ENCODE measurements at regions not wholly inside any gene's neighbourhood (a gene's known extent, or its start where the extent isn't known, plus 50 kb on each side); places are given as distances from the start of the nearest gene placed in this dataset.
"Not testable (repeated sequence)": the region's sequence is repeated elsewhere in the genome, so short reads cannot be mapped to it uniquely, and the experiment has no call there.

DNA sequence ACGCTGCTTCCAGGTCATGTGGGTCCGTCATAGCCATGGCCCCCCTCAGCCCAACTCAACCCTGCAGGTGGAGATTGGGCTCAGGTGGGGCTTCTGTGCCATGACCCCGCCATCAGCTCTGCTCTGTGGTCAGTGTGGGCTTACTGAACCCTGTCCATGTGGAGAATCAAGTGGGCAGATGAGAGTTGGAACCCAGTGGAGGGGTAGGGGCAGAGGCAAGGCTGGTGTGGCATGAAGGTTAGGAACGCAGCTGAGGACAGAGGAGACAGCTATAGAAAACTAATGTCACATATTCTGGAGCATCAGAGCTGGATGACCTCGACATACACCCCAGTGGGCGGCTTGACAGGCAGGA is 355.9 kb downstream of the PTPRU start:
- peak; percentile 33 for DNase-seq
- 90 to 91% methylated on average over 3 to 6 of the region's 6 CpGs for WGBS, 2 experiments (ENCODE audit: insufficient coverage in 1 of 2, insufficient read length in 1 of 2)
- H3K9me3 Mint-ChIP-seq: no peaks in the 10 kb centered on the region
- Histone ChIP-seq H3K9me3 (ENCODE audit: control insufficient read depth, low read length) (no peaks in the 10 kb centered on the region), H3K9ac (ENCODE audit: extremely low read depth, low read length, poor library complexity, severe bottlenecking) (no peak overlapping the region), H3K27me3 (ENCODE audit: control insufficient read depth, insufficient read depth, low read length, poor library complexity, severe bottlenecking) (no peaks in the 10 kb centered on the region), H3K4me1 (ENCODE audit: control insufficient read depth, insufficient read depth, low read length) (no peaks in the 10 kb centered on the region), H3K27ac (ENCODE audit: low read depth, low read length) (no peak overlapping the region), H3K4me3 (ENCODE audit: low read length) (no peak overlapping the region), H3K36me3 (ENCODE audit: control insufficient read depth, insufficient read depth, low read length) (no peaks in the 10 kb centered on the region)
- H3K27ac Mint-ChIP-seq: no peak overlapping the region
- no peak overlapping the region for H3K4me3 Mint-ChIP-seq
- H3K4me1 Mint-ChIP-seq: no peaks in the 10 kb centered on the region
- H3K36me3 Mint-ChIP-seq (ENCODE audit: low read depth): no peaks in the 10 kb centered on the region
- peaks cover 5% of the 10 kb centered on the region for H3K27me3 Mint-ChIP-seq (ENCODE audit: insufficient read depth)
- TF ChIP-seq CTCF (conservative IDR thresholded peaks at IDR 0.05): no peak

GRCh38 chr1:29591601-29592260 is 355.4 kb downstream of the PTPRU start:
- Histone ChIP-seq H3K27ac (ENCODE audit: low read depth, low read length) (no peak overlapping the region), H3K4me1 (ENCODE audit: control insufficient read depth, insufficient read depth, low read length) (no peaks in the 10 kb centered on the region), H3K9ac (ENCODE audit: extremely low read depth, low read length, poor library complexity, severe bottlenecking) (no peak overlapping the region), H3K4me3 (ENCODE audit: low read length) (no peak overlapping the region), H3K9me3 (ENCODE audit: control insufficient read depth, low read length) (no peaks in the 10 kb centered on the region), H3K27me3 (ENCODE audit: control insufficient read depth, insufficient read depth, low read length, poor library complexity, severe bottlenecking) (no peaks in the 10 kb centered on the region), H3K36me3 (ENCODE audit: control insufficient read depth, insufficient read depth, low read length) (no peaks in the 10 kb centered on the region)
- Mint-ChIP-seq H3K27me3 (ENCODE audit: insufficient read depth) (peaks cover 3% of the 10 kb centered on the region), H3K36me3 (ENCODE audit: low read depth) (no peaks in the 10 kb centered on the region), H3K27ac (no peak overlapping the region), H3K9me3 (no peaks in the 10 kb centered on the region), H3K4me3 (no peak overlapping the region), H3K4me1 (no peaks in the 10 kb centered on the region)
- no peak for TF ChIP-seq CTCF (conservative IDR thresholded peaks at IDR 0.05)
- no peak for DNase-seq
- 90 to 93% methylated on average over 5 to 12 of the region's 13 CpGs for WGBS, 2 experiments (ENCODE audit: insufficient coverage in 1 of 2, insufficient read length in 1 of 2)

DNA sequence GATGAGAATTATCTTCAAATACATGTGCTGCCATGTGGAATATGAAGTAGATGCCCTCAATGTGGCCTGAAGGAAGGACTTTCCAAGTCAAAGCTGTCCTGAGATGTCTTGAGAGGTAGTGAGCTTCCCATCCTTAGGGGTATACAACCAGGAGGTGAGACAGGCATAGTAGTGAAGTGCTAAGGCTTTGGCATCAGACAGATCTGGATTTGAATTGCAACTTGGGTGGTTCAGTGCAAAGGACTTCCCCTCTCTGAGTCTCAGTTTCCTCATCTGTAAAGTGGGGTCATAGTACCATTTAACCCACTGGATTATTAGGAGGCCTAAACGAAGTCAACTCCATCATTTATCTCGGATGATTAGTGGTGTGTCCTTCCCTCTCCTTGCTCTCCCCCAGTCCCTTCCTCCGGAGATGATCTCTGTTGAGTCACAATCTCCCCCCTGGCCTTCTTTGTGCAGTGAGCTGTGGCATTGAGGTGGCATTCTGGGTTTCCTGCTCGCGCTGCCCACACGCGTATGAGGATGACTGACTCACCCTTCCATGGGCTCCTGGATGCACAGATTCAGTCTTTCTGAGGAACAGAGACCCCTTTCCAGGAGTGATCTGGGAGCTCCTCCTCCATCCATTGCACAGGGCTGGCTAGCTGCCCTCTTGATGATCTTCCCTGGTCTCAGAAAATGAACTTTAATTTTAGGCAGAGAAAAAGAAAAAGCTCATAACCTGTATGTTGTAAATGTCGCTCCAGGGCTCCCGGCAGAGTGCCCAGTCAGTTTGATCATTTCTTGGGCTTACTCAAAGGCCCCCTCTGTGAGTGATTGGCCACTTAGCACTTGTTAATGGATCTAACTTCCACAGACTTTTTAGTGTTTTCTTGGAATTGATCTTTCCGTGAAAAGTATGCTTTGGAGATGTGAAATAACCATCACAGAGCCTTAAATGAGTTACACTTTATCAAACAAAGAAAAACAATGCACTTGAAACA is 354.6 kb downstream of the PTPRU start:
- H3K27ac ChIP-seq (ENCODE audit: low read depth, low read length): no peak overlapping the region
- H3K4me1 Mint-ChIP-seq: no peaks in the 10 kb centered on the region
- peaks cover 3% of the 10 kb centered on the region for H3K27me3 Mint-ChIP-seq (ENCODE audit: insufficient read depth)
- H3K4me1 ChIP-seq (ENCODE audit: control insufficient read depth, insufficient read depth, low read length): no peaks in the 10 kb centered on the region
- WGBS, 2 experiments (ENCODE audit: insufficient coverage in 1 of 2, insufficient read length in 1 of 2): 83 to 90% methylated on average over 9 to 10 of the region's 10 CpGs
- H3K9ac ChIP-seq (ENCODE audit: extremely low read depth, low read length, poor library complexity, severe bottlenecking): no peak overlapping the region
- no peaks in the 10 kb centered on the region for H3K9me3 Mint-ChIP-seq
- no peaks in the 10 kb centered on the region for H3K36me3 Mint-ChIP-seq (ENCODE audit: low read depth)
- H3K27me3 ChIP-seq (ENCODE audit: control insufficient read depth, insufficient read depth, low read length, poor library complexity, severe bottlenecking): no peaks in the 10 kb centered on the region
- no peaks in the 10 kb centered on the region for H3K36me3 ChIP-seq (ENCODE audit: control insufficient read depth, insufficient read depth, low read length)
- no peak overlapping the region for H3K4me3 ChIP-seq (ENCODE audit: low read length)
- DNase-seq: peak; percentile 46
- H3K27ac Mint-ChIP-seq: no peak overlapping the region
- H3K4me3 Mint-ChIP-seq: no peak overlapping the region
- TF ChIP-seq CTCF (conservative IDR thresholded peaks at IDR 0.05): no peak
- H3K9me3 ChIP-seq (ENCODE audit: control insufficient read depth, low read length): no peaks in the 10 kb centered on the region

GRCh38 chr1:29589716-29590115 is 353.4 kb downstream of the PTPRU start:
- H3K36me3 Mint-ChIP-seq (ENCODE audit: low read depth); H3K9ac ChIP-seq (ENCODE audit: extremely low read depth, low read length, poor library complexity, severe bottlenecking); H3K27me3 ChIP-seq (ENCODE audit: control insufficient read depth, insufficient read depth, low read length, poor library complexity, severe bottlenecking); H3K4me3 ChIP-seq (ENCODE audit: low read length); H3K27ac Mint-ChIP-seq; H3K9me3 ChIP-seq (ENCODE audit: control insufficient read depth, low read length); H3K4me1 ChIP-seq (ENCODE audit: control insufficient read depth, insufficient read depth, low read length); H3K27ac ChIP-seq (ENCODE audit: low read depth, low read length); H3K27me3 Mint-ChIP-seq (ENCODE audit: insufficient read depth); H3K9me3 Mint-ChIP-seq; H3K36me3 ChIP-seq (ENCODE audit: control insufficient read depth, insufficient read depth, low read length); H3K4me1 Mint-ChIP-seq; H3K4me3 Mint-ChIP-seq; DNase-seq: not testable (repeated sequence)
- WGBS, 2 experiments (ENCODE audit: insufficient coverage in 1 of 2, insufficient read length in 1 of 2): 92 to 100% methylated on average over 1 to 2 of the region's 3 CpGs

Data from endodermal cell (in vitro differentiated cells).